UCSD-AML1 (cell line): ENCODE measurements at regions not wholly inside any gene's neighbourhood (a gene's known extent, or its start where the extent isn't known, plus 50 kb on each side); places are given as distances from the start of the nearest gene placed in this dataset.
"Not testable (repeated sequence)": the region's sequence is repeated elsewhere in the genome, so short reads cannot be mapped to it uniquely, and the experiment has no call there.

Source experiments
- DNase-seq: peaks from one replicate; lab custom pipeline; 2025; ENCODE audit not compliant: unreplicated experiment; lab: John Stamatoyannopoulos, UW

- DNase-seq = no peak
Measured at GRCh38 chr16:51289336-51289735, 138.3 kb upstream of the SALL1 start.

- no peak for DNase-seq
Measured at GRCh38 chr16:51287121-51287755, 136.2 kb upstream of the SALL1 start.

GRCh38 chr16:51286272-51286671, 135.2 kb upstream of the SALL1 start:
- no peak for DNase-seq

GRCh38 chr16:51276336-51276735, 125.3 kb upstream of the SALL1 start:
- DNase-seq = no peak

GRCh38 chr16:51272420-51272819, 121.3 kb upstream of the SALL1 start:
- no peak for DNase-seq

- no peak for DNase-seq
Measured at GRCh38 chr16:51271156-51271701, 120.2 kb upstream of the SALL1 start.

- no peak for DNase-seq
Measured at GRCh38 chr16:51268237-51268636, 117.2 kb upstream of the SALL1 start.

- DNase-seq = no peak
Measured at GRCh38 chr16:51267681-51268080, 116.6 kb upstream of the SALL1 start.

- DNase-seq = no peak
Measured at GRCh38 chr16:51262428-51262827, 111.4 kb upstream of the SALL1 start.

GRCh38 chr16:51261919-51262318, 110.8 kb upstream of the SALL1 start:
- no peak for DNase-seq

- DNase-seq = no peak
Measured at GRCh38 chr16:51255349-51255972, 104.4 kb upstream of the SALL1 start.

GRCh38 chr16:51254390-51254789, 103.3 kb upstream of the SALL1 start:
- DNase-seq = not testable (repeated sequence)

- no peak for DNase-seq
Measured at GRCh38 chr16:51248217-51248616, 97.1 kb upstream of the SALL1 start.

- DNase-seq = no peak
Measured at GRCh38 chr16:51245658-51245995, 94.6 kb upstream of the SALL1 start.

GRCh38 chr16:51244887-51245657, 94.0 kb upstream of the SALL1 start:
- no peak for DNase-seq

- DNase-seq = no peak
Measured at GRCh38 chr16:51243936-51244436, 92.9 kb upstream of the SALL1 start.

GRCh38 chr16:51242296-51242994, 91.4 kb upstream of the SALL1 start:
- no peak for DNase-seq

GRCh38 chr16:51239196-51239595, 88.1 kb upstream of the SALL1 start:
- no peak for DNase-seq

- DNase-seq = no peak
Measured at GRCh38 chr16:51237861-51238378, 86.8 kb upstream of the SALL1 start.

GRCh38 chr16:51237207-51237606, 86.1 kb upstream of the SALL1 start:
- DNase-seq = no peak

- no peak for DNase-seq
Measured at GRCh38 chr16:51236583-51236982, 85.5 kb upstream of the SALL1 start.
